Stimulated activated CD8-positive, alpha-beta memory T cell treated with anti-CD3 and anti-CD28 coated beads, Interleukin-15, amount 100 ng/mL, for 24 hours (primary cell): ENCODE measurements at regions not wholly inside any gene's neighbourhood (a gene's known extent, or its start where the extent isn't known, plus 50 kb on each side); places are given as distances from the start of the nearest gene placed in this dataset.
"Not testable (repeated sequence)": the region's sequence is repeated elsewhere in the genome, so short reads cannot be mapped to it uniquely, and the experiment has no call there.

ENCODE experiments used
- DNase-seq: peaks from one replicate; pipeline ENCODE4 v3.0.0-alpha.2; 2020; ENCODE audit warnings: low read depth

GRCh38 chr7:69246758-69247157 is 351.5 kb upstream of the AUTS2 start:
- no peak for DNase-seq

GRCh38 chr7:69248382-69248828 is 349.9 kb upstream of the AUTS2 start:
- DNase-seq, result not testable (repeated sequence)

- DNase-seq, result no peak
These were observed 347.3 kb upstream of the AUTS2 start for GRCh38 chr7:69250958-69251357.

- DNase-seq, result no peak
These were observed 343.6 kb upstream of the AUTS2 start for GRCh38 chr7:69254643-69255042.

- no peak for DNase-seq
These were observed 341.6 kb upstream of the AUTS2 start for GRCh38 chr7:69256634-69257081.

GRCh38 chr7:69257592-69257991 is 340.7 kb upstream of the AUTS2 start:
- no peak for DNase-seq

GRCh38 chr7:69259445-69259844 is 338.8 kb upstream of the AUTS2 start:
- no peak for DNase-seq

- no peak for DNase-seq
These were observed 338.3 kb upstream of the AUTS2 start for GRCh38 chr7:69260023-69260422.

- DNase-seq, result no peak
These were observed 334.7 kb upstream of the AUTS2 start for GRCh38 chr7:69263550-69263949.

GRCh38 chr7:69269806-69270205 is 328.5 kb upstream of the AUTS2 start:
- DNase-seq, result no peak

- DNase-seq, result no peak
These were observed 326.2 kb upstream of the AUTS2 start for GRCh38 chr7:69272101-69272500.

- DNase-seq, result no peak
These were observed 322.1 kb upstream of the AUTS2 start for GRCh38 chr7:69276011-69276729.

- DNase-seq, result no peak
These were observed 320.9 kb upstream of the AUTS2 start for GRCh38 chr7:69277366-69277765.

GRCh38 chr7:69282946-69283345 is 315.3 kb upstream of the AUTS2 start:
- DNase-seq, result no peak

GRCh38 chr7:69283421-69283820 is 314.9 kb upstream of the AUTS2 start:
- no peak for DNase-seq

- no peak for DNase-seq
These were observed 312.4 kb upstream of the AUTS2 start for GRCh38 chr7:69285854-69286253.

GRCh38 chr7:69295977-69296376 is 302.3 kb upstream of the AUTS2 start:
- DNase-seq, result no peak

GRCh38 chr7:69301253-69301652 is 297.0 kb upstream of the AUTS2 start:
- DNase-seq, result no peak

GRCh38 chr7:69309601-69310000 is 288.7 kb upstream of the AUTS2 start:
- no peak for DNase-seq

- DNase-seq, result no peak
These were observed 286.8 kb upstream of the AUTS2 start for GRCh38 chr7:69311489-69311888.

- DNase-seq, result not testable (repeated sequence)
These were observed 284.4 kb upstream of the AUTS2 start for GRCh38 chr7:69313852-69314251.

- DNase-seq, result no peak
These were observed 279.5 kb upstream of the AUTS2 start for GRCh38 chr7:69318794-69319193.

GRCh38 chr7:69328516-69328915 is 269.8 kb upstream of the AUTS2 start:
- no peak for DNase-seq

- no peak for DNase-seq
These were observed 263.6 kb upstream of the AUTS2 start for GRCh38 chr7:69334701-69335100.
